IMR-90 (cell line): ENCODE measurements at regions not wholly inside any gene's neighbourhood (a gene's known extent, or its start where the extent isn't known, plus 50 kb on each side); places are given as distances from the start of the nearest gene placed in this dataset.

Source experiments
- BHLHE40 ChIP-seq: fragments of 150-350 bp; IDR thresholded peaks from 2 replicates; pipeline ENCODE4 v1.6.1; 2016; ENCODE audit warnings: mild to moderate bottlenecking, low read depth, low read length
- FOS ChIP-seq: fragments of 150-350 bp; IDR thresholded peaks from 2 replicates; pipeline ENCODE4 v1.6.1; 2016; ENCODE audit warnings: low read depth, low read length
- MXI1 ChIP-seq: IDR thresholded peaks from 2 replicates; pipeline ENCODE4 v1.6.1; 2012; ENCODE audit warnings: low read depth, mild to moderate bottlenecking, low read length, moderate library complexity, borderline replicate concordance
- POLR2A ChIP-seq: IDR thresholded peaks from 2 replicates; pipeline ENCODE4 v1.6.1; 2012; ENCODE audit warnings: mild to moderate bottlenecking, low read depth, low read length
- SMC3 ChIP-seq: fragments of 150-350 bp; IDR thresholded peaks from 2 replicates; pipeline ENCODE4 v1.6.1; 2016; ENCODE audit warnings: low read depth, mild to moderate bottlenecking, antibody characterized with exemption, low read length, moderate library complexity
- TF ChIP-seq, protein P1 (sequence below): conservative IDR thresholded peaks from 2 replicates; pipeline ENCODE4 v1.5.1; 2012; ENCODE audit warnings: mild to moderate bottlenecking, low read depth, low read length, improper control_type of control experiment
- TF ChIP-seq, protein P2 (sequence below): fragments of 150-350 bp; IDR thresholded peaks from 2 replicates; pipeline ENCODE4 v1.6.1; 2016; ENCODE audit warnings: low read depth, mild to moderate bottlenecking, low read length, moderate library complexity, borderline replicate concordance

DNA sequence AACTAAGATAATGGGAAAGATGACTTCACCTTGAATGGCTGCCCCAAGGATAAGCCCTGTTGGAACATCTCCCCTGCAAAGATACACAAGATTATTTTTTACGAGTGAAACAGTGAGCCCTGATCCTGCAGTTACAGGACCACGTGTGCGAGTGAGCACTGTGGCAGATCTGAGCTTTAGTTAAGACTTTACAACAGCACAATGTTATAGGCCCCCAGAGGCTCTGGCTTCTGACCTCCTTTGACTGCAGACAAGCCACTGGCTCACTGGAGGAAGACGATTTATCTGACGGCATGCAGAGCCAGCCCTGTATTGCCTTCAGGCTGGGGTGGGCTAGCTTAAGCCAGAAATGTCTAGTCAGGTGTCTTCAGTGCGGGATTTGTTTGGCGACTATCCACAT, 174.4 kb downstream of the ARRDC4 start:
- TF ChIP-seq, protein P1, sequence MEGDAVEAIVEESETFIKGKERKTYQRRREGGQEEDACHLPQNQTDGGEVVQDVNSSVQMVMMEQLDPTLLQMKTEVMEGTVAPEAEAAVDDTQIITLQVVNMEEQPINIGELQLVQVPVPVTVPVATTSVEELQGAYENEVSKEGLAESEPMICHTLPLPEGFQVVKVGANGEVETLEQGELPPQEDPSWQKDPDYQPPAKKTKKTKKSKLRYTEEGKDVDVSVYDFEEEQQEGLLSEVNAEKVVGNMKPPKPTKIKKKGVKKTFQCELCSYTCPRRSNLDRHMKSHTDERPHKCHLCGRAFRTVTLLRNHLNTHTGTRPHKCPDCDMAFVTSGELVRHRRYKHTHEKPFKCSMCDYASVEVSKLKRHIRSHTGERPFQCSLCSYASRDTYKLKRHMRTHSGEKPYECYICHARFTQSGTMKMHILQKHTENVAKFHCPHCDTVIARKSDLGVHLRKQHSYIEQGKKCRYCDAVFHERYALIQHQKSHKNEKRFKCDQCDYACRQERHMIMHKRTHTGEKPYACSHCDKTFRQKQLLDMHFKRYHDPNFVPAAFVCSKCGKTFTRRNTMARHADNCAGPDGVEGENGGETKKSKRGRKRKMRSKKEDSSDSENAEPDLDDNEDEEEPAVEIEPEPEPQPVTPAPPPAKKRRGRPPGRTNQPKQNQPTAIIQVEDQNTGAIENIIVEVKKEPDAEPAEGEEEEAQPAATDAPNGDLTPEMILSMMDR = no peak
- TF ChIP-seq BHLHE40 (no peak), FOS (no peak), SMC3 (no peak), MXI1 (no peak), POLR2A (no peak)
- TF ChIP-seq, protein P2, sequence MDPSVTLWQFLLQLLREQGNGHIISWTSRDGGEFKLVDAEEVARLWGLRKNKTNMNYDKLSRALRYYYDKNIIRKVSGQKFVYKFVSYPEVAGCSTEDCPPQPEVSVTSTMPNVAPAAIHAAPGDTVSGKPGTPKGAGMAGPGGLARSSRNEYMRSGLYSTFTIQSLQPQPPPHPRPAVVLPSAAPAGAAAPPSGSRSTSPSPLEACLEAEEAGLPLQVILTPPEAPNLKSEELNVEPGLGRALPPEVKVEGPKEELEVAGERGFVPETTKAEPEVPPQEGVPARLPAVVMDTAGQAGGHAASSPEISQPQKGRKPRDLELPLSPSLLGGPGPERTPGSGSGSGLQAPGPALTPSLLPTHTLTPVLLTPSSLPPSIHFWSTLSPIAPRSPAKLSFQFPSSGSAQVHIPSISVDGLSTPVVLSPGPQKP = no peak
